ENCODE measurements at regions not wholly inside any gene's neighbourhood (a gene's known extent, or its start where the extent isn't known, plus 50 kb on each side); places are given as distances from the start of the nearest gene placed in this dataset.

GRCh38 chr5:128644863-128645262, 106.8 kb upstream of the FBN2 start:
- CTCF ChIA-PET: no interaction called here

GRCh38 chr5:128645581-128645980, 107.5 kb upstream of the FBN2 start:
- Histone ChIP-seq H3K27me3 (ENCODE audit: insufficient read depth, low read length, poor library complexity, severe bottlenecking) (no peaks in the 10 kb centered on the region), H3K27ac (ENCODE audit: low read depth, low read length) (no peak overlapping the region), H3K4me3 (ENCODE audit: low read length) (no peak overlapping the region), H3K4me1 (ENCODE audit: insufficient read depth, low read length) (no peaks in the 10 kb centered on the region), H3K9me3 (ENCODE audit: low read length) (no peaks in the 10 kb centered on the region), H3K36me3 (ENCODE audit: insufficient read depth, low read length) (no peaks in the 10 kb centered on the region)
- ChIA-PET CTCF (no interaction called here), POLR2A (no interaction called here)
- Mint-ChIP-seq H3K4me3 (no peak overlapping the region), H3K4me1 (no peaks in the 10 kb centered on the region), H3K9me3 (peaks cover 0 to 5% (median under 1%) of the 10 kb centered on the region in 5 donors), H3K27ac (no peak overlapping the region), H3K36me3 (no peaks in the 10 kb centered on the region), H3K27me3 (no peaks in the 10 kb centered on the region)
- DNase-seq: no peak

More at GRCh38 chr5:128644863-128645262, 106.8 kb upstream of the FBN2 start:
- H3K27me3 Mint-ChIP-seq: no peaks in the 10 kb centered on the region
- no peaks in the 10 kb centered on the region for H3K36me3 Mint-ChIP-seq
- H3K4me3 ChIP-seq (ENCODE audit: low read length): no peak overlapping the region
- H3K27me3 ChIP-seq (ENCODE audit: insufficient read depth, low read length, poor library complexity, severe bottlenecking): no peaks in the 10 kb centered on the region
- H3K4me1 Mint-ChIP-seq: no peaks in the 10 kb centered on the region
- H3K36me3 ChIP-seq (ENCODE audit: insufficient read depth, low read length): no peaks in the 10 kb centered on the region
- H3K9me3 Mint-ChIP-seq: peaks cover 0 to 5% (median 2%) of the 10 kb centered on the region in 5 donors
- no peaks in the 10 kb centered on the region for H3K4me1 ChIP-seq (ENCODE audit: insufficient read depth, low read length)
- no peak overlapping the region for H3K27ac ChIP-seq (ENCODE audit: low read depth, low read length)
- no peaks in the 10 kb centered on the region for H3K9me3 ChIP-seq (ENCODE audit: low read length)
- H3K27ac Mint-ChIP-seq: no peak overlapping the region
- POLR2A ChIA-PET: no interaction called here
- DNase-seq: no peak
- H3K4me3 Mint-ChIP-seq: no peak overlapping the region

- Mint-ChIP-seq H3K27ac (no peak overlapping the region), H3K9me3 (peaks cover 0 to 5% (median 0%) of the 10 kb centered on the region in 5 donors), H3K36me3 (no peaks in the 10 kb centered on the region), H3K27me3 (no peaks in the 10 kb centered on the region), H3K4me3 (no peak overlapping the region), H3K4me1 (no peaks in the 10 kb centered on the region)
- no peak for DNase-seq
- Histone ChIP-seq H3K4me3 (ENCODE audit: low read length) (no peak overlapping the region), H3K27me3 (ENCODE audit: insufficient read depth, low read length, poor library complexity, severe bottlenecking) (no peaks in the 10 kb centered on the region), H3K4me1 (ENCODE audit: insufficient read depth, low read length) (no peaks in the 10 kb centered on the region), H3K36me3 (ENCODE audit: insufficient read depth, low read length) (no peaks in the 10 kb centered on the region), H3K9me3 (ENCODE audit: low read length) (no peaks in the 10 kb centered on the region), H3K27ac (ENCODE audit: low read depth, low read length) (no peak overlapping the region)
- ChIA-PET POLR2A (no interaction called here), CTCF (no interaction called here)
Measured at GRCh38 chr5:128646176-128646575, 108.1 kb upstream of the FBN2 start.

- Mint-ChIP-seq H3K27me3 (no peaks in the 10 kb centered on the region), H3K9me3 (peaks cover 0 to 8% (median 5%) of the 10 kb centered on the region in 5 donors), H3K4me3 (no peak overlapping the region), H3K4me1 (no peaks in the 10 kb centered on the region), H3K36me3 (no peaks in the 10 kb centered on the region), H3K27ac (no peak overlapping the region)
- Histone ChIP-seq H3K9me3 (ENCODE audit: low read length) (no peaks in the 10 kb centered on the region), H3K27me3 (ENCODE audit: insufficient read depth, low read length, poor library complexity, severe bottlenecking) (no peaks in the 10 kb centered on the region), H3K36me3 (ENCODE audit: insufficient read depth, low read length) (no peaks in the 10 kb centered on the region), H3K4me3 (ENCODE audit: low read length) (no peak overlapping the region), H3K4me1 (ENCODE audit: insufficient read depth, low read length) (no peaks in the 10 kb centered on the region), H3K27ac (ENCODE audit: low read depth, low read length) (no peak overlapping the region)
- DNase-seq: no peak
- CTCF ChIA-PET: no interaction called here
- POLR2A ChIA-PET: no interaction called here
Measured at GRCh38 chr5:128649192-128649591, 111.1 kb upstream of the FBN2 start.

GRCh38 chr5:128662997-128663396, 125.0 kb upstream of the FBN2 start:
- no peaks in the 10 kb centered on the region for H3K9me3 Mint-ChIP-seq
- no peak overlapping the region for H3K4me3 ChIP-seq (ENCODE audit: low read length)
- H3K36me3 Mint-ChIP-seq: no peaks in the 10 kb centered on the region
- H3K9me3 ChIP-seq (ENCODE audit: low read length): no peaks in the 10 kb centered on the region
- no peak overlapping the region for H3K27ac ChIP-seq (ENCODE audit: low read depth, low read length)
- no peak for DNase-seq
- H3K27me3 ChIP-seq (ENCODE audit: insufficient read depth, low read length, poor library complexity, severe bottlenecking): no peaks in the 10 kb centered on the region
- H3K4me1 Mint-ChIP-seq: no peaks in the 10 kb centered on the region
- ChIA-PET POLR2A (no interaction called here), CTCF (no interaction called here)
- no peaks in the 10 kb centered on the region for H3K36me3 ChIP-seq (ENCODE audit: insufficient read depth, low read length)
- no peaks in the 10 kb centered on the region for H3K4me1 ChIP-seq (ENCODE audit: insufficient read depth, low read length)
- H3K27me3 Mint-ChIP-seq: no peaks in the 10 kb centered on the region
- H3K4me3 Mint-ChIP-seq: no peak overlapping the region
- no peak overlapping the region for H3K27ac Mint-ChIP-seq

- Mint-ChIP-seq H3K4me1 (no peaks in the 10 kb centered on the region), H3K36me3 (no peaks in the 10 kb centered on the region), H3K27me3 (no peaks in the 10 kb centered on the region), H3K27ac (no peak overlapping the region), H3K9me3 (peaks cover 0 to 2% (median 0%) of the 10 kb centered on the region in 5 donors), H3K4me3 (peak overlapping the region in 1 of 7 donors; percentile 46)
- Histone ChIP-seq H3K4me3 (ENCODE audit: low read length) (no peak overlapping the region), H3K27ac (ENCODE audit: low read depth, low read length) (no peak overlapping the region), H3K9me3 (ENCODE audit: low read length) (no peaks in the 10 kb centered on the region), H3K36me3 (ENCODE audit: insufficient read depth, low read length) (no peaks in the 10 kb centered on the region), H3K4me1 (ENCODE audit: insufficient read depth, low read length) (no peaks in the 10 kb centered on the region), H3K27me3 (ENCODE audit: insufficient read depth, low read length, poor library complexity, severe bottlenecking) (no peaks in the 10 kb centered on the region)
- no peak for DNase-seq
- ChIA-PET POLR2A (no interaction called here), CTCF (no interaction called here)
Measured at GRCh38 chr5:128665747-128666355, 127.8 kb upstream of the FBN2 start.

GRCh38 chr5:128667152-128667551, 129.1 kb upstream of the FBN2 start:
- no peak overlapping the region for H3K27ac Mint-ChIP-seq
- H3K27me3 ChIP-seq (ENCODE audit: insufficient read depth, low read length, poor library complexity, severe bottlenecking): no peaks in the 10 kb centered on the region
- peaks cover 0 to 2% (median 0%) of the 10 kb centered on the region in 5 donors for H3K9me3 Mint-ChIP-seq
- no peak for DNase-seq
- H3K27me3 Mint-ChIP-seq: no peaks in the 10 kb centered on the region
- no peak overlapping the region for H3K27ac ChIP-seq (ENCODE audit: low read depth, low read length)
- H3K4me3 Mint-ChIP-seq: no peak overlapping the region
- ChIA-PET CTCF (no interaction called here), POLR2A (no interaction called here)
- H3K4me1 Mint-ChIP-seq: no peaks in the 10 kb centered on the region
- H3K4me1 ChIP-seq (ENCODE audit: insufficient read depth, low read length): no peaks in the 10 kb centered on the region
- no peaks in the 10 kb centered on the region for H3K36me3 ChIP-seq (ENCODE audit: insufficient read depth, low read length)
- no peaks in the 10 kb centered on the region for H3K9me3 ChIP-seq (ENCODE audit: low read length)
- no peak overlapping the region for H3K4me3 ChIP-seq (ENCODE audit: low read length)
- no peaks in the 10 kb centered on the region for H3K36me3 Mint-ChIP-seq

GRCh38 chr5:128667751-128668150, 129.7 kb upstream of the FBN2 start:
- H3K9me3 Mint-ChIP-seq: peaks cover 0 to 2% (median 0%) of the 10 kb centered on the region in 5 donors
- no peak overlapping the region for H3K27ac Mint-ChIP-seq
- H3K27ac ChIP-seq (ENCODE audit: low read depth, low read length): no peak overlapping the region
- no peaks in the 10 kb centered on the region for H3K27me3 Mint-ChIP-seq
- CTCF ChIA-PET: no interaction called here
- no peaks in the 10 kb centered on the region for H3K36me3 Mint-ChIP-seq
- H3K4me1 ChIP-seq (ENCODE audit: insufficient read depth, low read length): no peaks in the 10 kb centered on the region
- H3K4me3 ChIP-seq (ENCODE audit: low read length): no peak overlapping the region
- no peaks in the 10 kb centered on the region for H3K27me3 ChIP-seq (ENCODE audit: insufficient read depth, low read length, poor library complexity, severe bottlenecking)
- no peaks in the 10 kb centered on the region for H3K4me1 Mint-ChIP-seq
- no peak for DNase-seq
- no peaks in the 10 kb centered on the region for H3K9me3 ChIP-seq (ENCODE audit: low read length)
- POLR2A ChIA-PET: no interaction called here
- H3K36me3 ChIP-seq (ENCODE audit: insufficient read depth, low read length): no peaks in the 10 kb centered on the region
- H3K4me3 Mint-ChIP-seq: no peak overlapping the region

- no peaks in the 10 kb centered on the region for H3K36me3 Mint-ChIP-seq
- no peaks in the 10 kb centered on the region for H3K4me1 Mint-ChIP-seq
- no peak overlapping the region for H3K27ac Mint-ChIP-seq
- CTCF ChIA-PET: no interaction called here
- Histone ChIP-seq H3K4me3 (ENCODE audit: low read length) (no peak overlapping the region), H3K4me1 (ENCODE audit: insufficient read depth, low read length) (no peaks in the 10 kb centered on the region), H3K9me3 (ENCODE audit: low read length) (no peaks in the 10 kb centered on the region), H3K27me3 (ENCODE audit: insufficient read depth, low read length, poor library complexity, severe bottlenecking) (no peaks in the 10 kb centered on the region), H3K27ac (ENCODE audit: low read depth, low read length) (no peak overlapping the region), H3K36me3 (ENCODE audit: insufficient read depth, low read length) (no peaks in the 10 kb centered on the region)
- no peaks in the 10 kb centered on the region for H3K27me3 Mint-ChIP-seq
- no peak overlapping the region for H3K4me3 Mint-ChIP-seq
- peaks cover 0 to 2% (median 0%) of the 10 kb centered on the region in 5 donors for H3K9me3 Mint-ChIP-seq
- POLR2A ChIA-PET: no interaction called here
- no peak for DNase-seq
Measured at GRCh38 chr5:128668921-128669320, 130.9 kb upstream of the FBN2 start.
